NCI-H82 (cell line): ENCODE measurements at regions not wholly inside any gene's neighbourhood (a gene's known extent, or its start where the extent isn't known, plus 50 kb on each side); places are given as distances from the start of the nearest gene placed in this dataset.
A peak's percentile ranks its signal among the peaks of the same experiment; 100 is the strongest.
"Not testable (repeated sequence)": the region's sequence is repeated elsewhere in the genome, so short reads cannot be mapped to it uniquely, and the experiment has no call there.

ENCODE experiments used
- DNase-seq: peaks from one replicate; lab custom pipeline; 2025; lab: John Stamatoyannopoulos, UW

DNA sequence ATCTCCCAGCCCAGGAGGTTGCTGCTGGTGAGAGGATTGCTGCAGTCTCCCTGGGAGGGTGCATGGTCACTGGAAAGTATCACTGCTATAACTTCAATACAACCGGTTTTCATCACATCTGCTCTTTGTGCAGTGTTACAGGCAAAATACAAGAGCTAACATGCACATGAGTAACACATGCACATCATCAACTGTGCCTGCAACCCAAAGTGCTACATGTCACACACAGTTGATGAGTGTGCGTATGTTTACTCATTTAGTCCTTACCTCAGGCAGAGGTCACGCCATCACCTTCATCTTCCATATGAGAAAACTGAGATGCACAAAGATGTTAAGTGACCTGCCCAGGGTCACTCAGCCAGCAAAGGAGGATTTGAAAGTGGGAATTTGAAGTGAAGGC is 277.7 kb downstream of the FAM72C start:
- no peak for DNase-seq

DNA sequence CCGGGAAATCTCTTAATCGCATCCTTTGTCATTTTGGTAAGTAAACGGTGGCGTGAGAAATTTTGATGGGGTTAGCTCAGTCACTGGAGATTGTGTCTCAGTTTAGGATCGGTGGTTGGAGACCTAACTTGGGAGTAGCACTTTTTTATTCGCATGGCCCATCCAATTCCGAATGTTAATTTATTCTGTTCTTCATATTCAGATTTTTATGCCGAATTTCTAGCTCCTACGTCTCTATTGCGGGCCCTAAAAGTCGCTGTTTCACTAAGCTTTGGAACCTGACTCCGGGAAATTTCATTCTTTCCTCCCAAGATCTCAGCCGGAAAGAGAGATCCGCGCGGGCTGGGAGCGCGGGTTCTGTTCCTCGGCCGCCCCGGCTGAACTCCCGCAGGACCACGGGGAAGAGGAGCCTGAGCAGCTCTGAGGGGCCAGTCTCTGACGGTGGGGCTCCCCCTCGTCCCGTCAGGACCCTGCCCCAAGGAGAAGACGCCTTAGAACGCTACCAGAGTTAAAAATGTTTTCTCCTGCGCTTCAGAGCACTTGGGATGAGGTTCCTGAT is 279.7 kb downstream of the FAM72C start:
- DNase-seq, result no peak

DNA sequence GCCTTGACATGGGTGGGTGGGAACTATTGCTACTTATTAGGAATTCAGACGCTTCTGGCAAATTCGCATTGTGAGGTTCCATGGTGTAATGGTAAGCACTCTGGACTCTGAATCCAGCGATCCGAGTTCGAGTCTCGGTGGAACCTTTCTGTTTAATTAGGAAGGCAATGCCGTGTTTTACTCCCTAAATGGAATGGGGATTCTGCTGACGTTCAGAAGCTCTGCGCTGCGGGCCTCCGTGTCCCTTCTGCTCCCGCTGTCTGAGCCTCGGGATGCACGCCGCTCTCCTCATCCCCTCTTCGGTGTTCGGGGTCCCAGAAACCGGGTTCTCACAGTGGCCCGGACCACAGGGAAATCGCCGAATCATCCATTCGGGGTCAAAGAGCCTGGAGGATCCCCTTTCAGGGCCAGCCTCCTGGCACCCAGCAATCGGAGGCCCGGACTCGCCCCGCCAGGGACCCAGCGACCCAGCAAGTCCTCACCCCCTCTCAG is 280.3 kb downstream of the FAM72C start:
- DNase-seq, result no peak

DNA sequence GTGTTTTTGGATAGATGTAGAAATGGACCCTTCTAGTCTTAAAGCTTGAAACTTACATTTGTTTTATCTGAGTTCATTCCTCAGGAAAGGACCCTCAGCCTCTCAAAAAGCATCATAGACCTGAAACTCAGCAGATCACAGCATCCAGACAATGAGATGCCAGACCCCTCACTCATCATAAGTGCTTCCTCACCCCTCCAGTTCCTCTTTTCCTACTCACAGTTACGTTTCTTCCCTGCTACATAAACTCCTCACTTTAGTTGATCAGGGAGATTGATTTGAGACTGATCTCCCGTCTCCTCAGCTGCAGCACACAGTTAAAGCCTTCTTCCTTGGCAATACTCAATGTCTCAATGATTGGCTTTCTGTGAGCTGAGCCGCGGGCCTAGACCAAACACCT is 282.0 kb downstream of the FAM72C start:
- no peak for DNase-seq

DNA sequence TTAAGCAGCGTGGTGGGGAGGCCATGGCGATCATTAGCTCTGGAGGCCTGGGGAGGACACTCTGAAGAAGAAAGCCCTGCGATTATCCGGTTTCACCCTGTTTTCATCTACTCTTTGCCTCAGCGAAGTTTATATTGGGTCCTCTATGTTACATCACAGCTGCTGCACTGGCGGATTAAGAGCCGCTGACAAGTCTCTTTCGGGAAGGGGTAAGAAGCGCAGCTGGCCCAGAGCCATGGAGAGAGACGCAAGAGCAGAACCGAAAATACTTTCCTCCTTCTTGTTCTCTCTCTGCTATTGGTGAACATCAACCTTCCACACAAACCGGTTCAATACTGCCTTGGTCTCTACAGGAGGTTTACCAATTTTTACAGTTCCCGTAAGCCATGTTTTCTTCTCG is 291.5 kb downstream of the FAM72C start:
- DNase-seq, result peak; percentile 10

DNA sequence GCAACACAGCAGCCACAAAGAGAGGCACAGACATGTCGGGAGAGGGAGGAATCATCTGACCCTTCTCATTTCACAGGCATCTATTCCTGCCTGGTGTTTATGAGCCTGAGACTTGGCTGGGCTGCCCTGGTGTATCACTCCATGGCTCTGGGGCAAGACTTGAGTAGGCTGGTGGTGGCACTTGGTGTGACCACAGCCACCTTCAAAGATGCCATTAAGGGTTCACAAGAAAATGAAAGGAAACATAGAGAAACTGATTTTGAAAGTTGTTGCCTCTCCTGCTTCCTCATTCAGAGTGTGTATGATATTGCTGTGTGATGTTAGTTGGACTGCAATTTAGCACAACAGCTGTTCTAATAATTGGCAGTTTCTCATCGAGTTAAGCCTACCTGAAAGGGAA is 298.8 kb downstream of the FAM72C start:
- no peak for DNase-seq

DNA sequence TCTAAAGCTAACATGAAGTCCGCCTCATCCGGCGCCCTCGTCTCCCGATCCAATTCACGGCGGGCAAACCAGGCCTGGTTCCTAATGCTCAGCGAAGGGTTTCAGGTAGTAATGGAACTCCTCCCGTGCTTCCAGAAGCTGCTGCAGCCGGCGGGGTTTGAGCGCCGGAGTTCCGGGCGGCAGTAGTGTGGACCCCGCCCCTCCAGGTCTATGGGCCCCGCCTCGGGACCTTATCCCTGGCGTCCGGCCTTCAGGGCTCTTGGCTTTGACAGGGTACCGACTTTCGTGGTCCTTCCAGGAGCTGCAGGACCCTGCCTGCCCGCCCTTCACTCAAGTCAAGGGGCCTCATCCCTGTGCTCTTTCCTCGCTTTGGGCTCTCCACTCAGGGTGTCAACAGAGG is 304.1 kb downstream of the FAM72C start:
- DNase-seq, result no peak

DNA sequence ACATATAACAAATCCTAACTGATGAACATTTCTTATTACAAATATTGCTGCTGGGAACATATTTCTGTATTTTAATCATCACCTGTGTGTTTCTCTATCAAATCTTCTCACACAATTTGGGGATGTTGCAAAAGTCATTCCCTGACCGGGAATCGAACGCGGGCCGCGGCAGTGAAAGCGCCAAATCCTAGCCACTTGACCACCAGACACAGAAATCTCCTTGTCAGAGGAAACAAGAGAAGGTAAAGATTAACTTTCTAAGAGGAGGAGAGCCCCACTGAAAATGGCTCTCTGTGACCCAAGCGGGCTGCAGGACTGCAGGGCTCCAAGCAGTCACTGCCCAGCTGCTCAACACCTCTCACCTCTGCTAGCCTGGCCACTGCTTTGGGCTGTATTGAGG is 304.9 kb downstream of the FAM72C start:
- DNase-seq, result no peak

DNA sequence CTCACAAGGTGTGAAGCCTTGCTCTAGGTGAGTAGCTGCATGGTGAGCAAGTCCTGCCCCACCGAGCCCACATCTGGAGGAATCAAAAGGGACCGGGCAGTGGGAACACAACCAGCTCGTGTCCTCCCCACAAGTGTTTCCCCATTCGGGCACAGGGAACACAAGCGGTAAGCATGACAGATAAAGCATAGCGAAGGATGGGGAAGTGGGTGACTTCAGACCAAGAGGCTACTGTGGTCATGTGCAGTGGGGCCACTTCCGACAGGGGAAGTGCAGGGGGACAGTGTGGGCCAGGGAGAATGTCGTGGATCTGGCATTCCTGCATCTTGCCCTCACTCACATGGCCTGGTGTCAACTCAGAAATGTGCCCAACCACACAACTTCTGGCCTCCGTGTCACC is 306.2 kb downstream of the FAM72C start:
- DNase-seq, result no peak

DNA sequence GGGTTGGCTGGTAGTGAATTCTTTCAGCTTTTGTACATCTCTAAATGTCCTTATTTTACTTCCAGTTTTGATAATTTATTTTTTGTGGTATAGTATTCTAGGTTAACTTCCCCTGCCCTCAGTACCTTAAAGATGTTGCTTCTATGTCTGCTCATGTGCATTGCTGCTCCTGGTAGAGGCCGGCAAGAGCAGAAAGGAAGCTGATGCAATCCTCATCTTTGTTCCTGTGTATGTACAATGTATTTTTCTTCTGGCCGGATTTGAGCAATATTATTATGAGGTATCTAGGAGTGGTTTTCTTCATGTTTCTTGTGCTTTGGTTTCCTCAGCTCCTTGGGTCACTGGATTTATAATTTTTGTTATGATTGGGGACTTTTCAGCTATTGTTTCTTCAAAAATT is 308.7 kb downstream of the FAM72C start:
- DNase-seq, result not testable (repeated sequence)

DNA sequence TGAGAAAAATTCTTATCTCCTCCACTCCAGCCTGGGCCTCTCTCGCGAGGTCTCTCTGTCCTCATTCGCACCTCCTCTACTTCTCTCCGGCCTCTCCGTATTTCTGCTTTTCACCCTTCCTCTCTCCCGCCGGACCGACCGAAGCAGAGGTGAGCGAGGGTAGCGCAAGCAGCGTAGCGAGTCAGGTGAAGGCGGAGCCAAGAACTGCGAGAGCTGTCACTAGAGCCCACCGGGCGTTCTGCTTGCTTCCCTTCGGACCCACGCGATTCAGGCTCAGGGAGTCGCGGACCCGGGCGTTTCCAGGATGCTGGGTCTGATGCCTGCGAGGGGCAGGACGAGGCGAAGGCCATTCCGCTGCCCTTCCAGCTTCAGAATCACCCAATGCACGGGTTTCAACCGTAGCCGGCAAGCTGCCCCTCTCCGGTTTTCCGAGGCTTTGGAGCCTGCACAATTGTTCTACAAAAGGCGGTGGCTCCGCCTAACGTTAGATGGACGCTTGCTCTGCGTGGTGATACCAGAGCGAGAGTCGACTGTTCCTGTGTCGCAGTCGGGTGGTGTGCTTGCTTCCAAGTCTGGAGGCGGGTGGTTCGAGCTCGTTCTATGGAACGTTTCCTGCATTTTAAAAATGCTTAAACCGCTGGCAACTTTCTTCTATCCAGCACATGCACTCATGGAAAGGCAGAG is 310.2 kb downstream of the FAM72C start:
- no peak for DNase-seq

DNA sequence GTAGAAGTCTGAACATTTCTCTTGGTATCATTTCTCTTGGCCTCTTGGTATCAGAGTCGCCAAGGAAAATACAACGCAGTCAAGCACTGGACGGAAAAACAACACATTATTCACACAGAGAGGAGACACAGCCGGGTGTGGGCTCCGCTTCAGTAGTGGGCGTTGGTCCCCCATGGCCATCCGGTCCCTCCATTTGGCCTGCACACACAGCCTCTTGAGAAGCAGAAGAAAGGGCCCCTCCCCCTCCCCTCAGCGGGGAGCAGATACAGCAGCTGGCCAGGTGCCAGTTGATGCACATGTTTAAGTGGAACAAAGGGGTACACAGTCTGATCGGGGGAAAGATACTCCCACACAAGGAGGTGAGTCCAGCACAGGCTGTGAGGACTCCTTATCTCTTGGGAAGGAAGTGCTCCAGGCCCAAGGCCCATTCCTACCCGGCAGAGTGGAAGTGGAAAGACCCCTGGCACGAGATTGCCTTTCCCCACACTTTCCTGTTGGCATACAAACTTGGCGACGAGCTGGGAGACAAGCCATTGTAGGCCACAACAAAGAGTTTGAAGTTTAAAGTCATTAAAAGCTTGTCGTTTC is 311.3 kb downstream of the FAM72C start:
- DNase-seq, result no peak

DNA sequence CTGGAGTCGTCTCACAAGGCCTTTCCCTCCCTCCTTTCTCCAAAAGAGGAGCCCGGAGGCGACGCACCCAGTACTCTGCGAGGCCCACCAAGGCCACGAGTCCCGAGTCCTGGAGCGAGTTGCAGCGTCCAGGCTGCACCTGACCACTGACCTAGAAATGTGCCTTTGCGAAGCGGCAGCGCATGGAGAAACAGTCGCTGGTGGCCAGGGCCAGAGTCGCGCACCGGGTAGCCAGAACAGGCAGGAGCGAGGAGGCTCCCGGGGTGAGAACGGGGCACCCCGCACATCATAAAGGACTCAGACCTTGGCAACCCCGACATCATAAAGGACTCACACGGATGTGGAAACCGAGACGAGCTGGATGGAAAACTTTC is 318.4 kb downstream of the FAM72C start:
- no peak for DNase-seq

DNA sequence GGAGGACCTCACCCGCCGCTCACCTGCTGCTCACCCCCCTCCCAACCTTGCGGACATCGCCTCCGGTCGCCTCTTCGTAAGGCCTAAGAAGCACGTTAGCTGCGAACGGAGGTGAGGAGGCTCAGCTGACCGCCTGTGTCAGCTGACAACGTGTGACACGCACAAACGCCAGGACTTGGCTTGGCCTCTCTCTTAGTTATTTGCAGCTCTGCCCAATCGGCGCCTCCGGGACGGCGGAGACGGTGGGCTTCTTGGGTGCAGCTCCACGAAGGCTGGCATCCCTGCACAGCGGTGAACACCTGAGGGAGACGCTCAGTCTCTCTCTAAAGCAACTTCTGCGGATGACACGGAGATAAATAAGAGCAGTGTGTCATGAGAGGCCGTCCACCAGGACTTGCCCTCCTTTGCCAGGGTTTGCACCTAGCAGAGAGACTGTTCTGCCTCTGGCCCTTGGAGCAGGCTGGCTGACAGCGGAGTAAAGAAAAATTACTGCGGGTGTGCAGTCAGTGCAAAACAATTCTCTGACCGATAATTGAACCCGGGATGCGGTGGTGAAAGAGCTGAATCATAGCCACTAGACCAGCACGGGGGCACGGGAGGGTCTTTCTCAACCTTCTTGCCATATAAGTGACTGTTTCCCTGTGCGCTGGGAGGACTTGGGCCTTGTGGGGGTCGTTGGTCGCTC is 318.9 kb downstream of the FAM72C start:
- DNase-seq, result no peak

DNA sequence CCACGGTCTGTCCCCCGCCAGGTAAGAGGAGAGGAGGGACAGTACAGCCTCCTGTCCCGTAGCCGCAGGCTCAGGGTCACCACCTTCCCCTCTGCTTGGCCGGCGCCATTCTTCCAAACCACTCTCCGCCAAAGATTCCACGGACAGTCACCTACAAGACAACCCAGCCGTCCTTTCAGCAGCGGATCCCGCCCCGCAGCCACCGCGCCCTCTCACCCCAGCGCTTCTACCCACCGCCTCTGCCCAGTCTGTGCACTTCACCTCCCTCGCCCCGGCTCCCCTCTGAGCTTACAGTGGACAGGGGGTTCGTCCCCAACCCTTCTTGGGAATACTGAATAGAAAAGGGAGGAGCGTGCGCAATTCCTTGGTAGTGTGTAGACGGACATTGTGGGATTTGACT is 319.6 kb downstream of the FAM72C start:
- no peak for DNase-seq

DNA sequence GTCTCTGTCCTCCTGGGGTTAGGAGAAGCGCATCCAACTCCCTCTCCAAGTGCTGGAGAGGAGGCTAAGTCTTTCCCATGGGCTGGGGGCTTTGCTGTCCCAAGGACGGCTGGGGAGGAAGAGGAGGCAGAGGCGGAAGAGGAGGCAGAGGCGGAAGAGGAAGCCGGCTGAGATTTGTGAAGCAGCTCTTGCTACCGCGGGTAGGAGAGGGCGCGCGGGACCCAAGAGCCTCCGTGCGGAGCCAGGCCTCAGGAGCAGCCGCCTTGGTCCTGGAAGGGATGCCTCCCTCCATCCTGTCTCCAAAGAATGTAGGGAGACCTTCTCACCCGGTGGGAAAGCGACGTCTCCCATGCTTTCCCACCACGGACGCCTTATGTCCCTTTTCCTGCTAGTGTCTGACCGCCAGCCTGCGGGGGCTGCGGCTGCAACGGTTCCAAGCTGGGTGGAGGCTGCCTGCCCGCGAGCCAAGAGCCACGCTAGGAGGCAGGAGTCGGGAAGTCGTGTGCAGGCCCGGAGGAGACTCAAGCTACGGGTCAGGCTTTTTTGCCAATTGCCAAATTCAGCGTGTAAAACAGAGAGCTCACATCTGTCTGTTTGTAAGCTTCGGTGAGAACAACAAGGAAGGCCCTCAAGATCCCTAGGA is 320.3 kb downstream of the FAM72C start:
- DNase-seq, result no peak

DNA sequence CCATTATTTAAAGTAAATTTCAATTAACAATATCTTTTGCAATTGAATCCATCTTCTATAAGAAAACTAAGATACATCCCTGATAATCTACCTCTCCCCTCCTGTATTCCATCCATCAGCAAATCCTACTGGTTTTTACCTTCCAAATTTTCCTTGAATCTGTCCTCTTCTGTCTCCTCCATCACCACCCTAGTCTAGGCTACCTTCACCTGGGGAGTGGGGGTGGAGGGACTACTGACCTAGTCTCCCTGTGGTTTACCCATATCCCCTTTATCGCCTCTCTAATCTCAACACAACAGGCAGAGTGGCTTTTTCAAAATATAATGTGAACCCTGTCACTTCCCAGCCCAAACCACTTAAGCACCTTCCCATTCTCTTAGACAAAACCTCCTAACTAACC is 327.8 kb downstream of the FAM72C start:
- not testable (repeated sequence) for DNase-seq

DNA sequence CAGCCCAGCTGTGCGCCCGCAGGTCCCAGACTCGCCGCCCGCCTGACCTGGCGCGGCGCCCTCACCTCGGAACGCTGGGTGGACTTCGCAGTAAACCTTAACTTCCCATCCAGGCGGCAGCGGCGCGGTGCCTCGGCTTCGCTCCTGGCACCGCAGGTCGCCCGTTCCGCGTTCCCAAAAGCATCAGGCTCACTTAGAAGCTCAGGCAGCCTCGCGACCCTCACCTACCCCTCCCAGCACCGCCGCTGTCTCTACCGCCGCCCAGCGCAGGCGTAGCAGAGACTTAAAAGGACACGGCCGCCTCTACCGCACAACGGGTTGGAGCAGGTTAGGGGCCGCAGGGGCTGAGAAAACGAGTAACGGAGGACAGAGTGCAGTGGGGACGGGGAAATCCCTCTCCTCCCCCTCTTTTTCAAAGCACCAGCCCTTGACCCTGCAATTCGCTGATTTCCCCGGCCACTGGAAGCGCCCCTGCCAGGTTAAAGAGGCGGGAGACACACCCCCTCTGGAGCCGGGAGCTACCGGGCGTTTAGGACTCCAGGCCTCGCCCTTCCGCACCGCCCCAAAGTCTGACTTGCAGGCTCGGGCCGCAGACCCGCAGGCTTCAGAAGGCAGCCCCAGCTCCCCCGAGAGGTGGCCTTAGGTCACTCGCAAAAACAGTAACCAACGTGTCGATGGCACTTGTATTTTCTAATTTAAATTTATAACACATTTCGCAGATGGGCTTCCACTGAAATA is 328.5 kb downstream of the FAM72C start:
- DNase-seq, result no peak

DNA sequence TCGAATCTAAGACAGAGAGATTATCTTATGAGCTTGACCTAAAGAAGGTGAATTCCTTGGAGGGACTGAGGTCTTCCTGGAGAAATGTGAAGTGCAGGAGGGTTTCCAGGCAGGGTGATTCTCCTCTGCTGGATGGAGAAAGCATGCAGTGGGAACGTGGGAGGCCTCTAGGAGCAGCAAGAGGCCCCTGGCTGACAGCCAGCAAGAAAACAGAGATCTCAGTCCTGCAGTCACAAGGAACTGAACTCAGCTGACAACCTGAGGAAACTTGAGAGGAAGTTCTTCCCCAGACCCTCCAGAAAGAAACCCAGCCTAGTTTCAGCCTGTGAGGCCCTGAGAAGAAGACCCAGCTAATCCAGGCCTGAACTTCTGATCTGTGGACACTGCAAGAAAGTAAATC is 345.9 kb downstream of the FAM72C start:
- DNase-seq, result no peak

DNA sequence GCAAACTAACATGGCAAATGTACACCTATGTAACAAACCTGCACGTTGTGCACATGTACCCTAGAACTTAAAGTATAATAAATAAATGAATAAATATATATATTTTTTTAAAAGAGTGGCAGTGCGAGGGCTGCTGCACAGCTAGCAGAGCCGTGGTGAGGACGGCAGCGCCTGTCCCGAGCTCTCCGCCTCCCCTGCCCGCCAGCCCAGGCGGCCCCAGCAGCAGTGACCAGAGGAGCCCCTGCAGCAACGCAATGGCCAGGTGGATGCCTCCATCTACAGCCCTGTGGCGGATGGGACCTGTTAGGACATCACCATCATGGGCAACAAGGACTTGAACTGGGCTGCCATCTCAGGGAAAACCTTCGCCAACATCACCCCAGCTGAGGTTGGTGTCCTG is 351.9 kb downstream of the FAM72C start:
- DNase-seq, result no peak

DNA sequence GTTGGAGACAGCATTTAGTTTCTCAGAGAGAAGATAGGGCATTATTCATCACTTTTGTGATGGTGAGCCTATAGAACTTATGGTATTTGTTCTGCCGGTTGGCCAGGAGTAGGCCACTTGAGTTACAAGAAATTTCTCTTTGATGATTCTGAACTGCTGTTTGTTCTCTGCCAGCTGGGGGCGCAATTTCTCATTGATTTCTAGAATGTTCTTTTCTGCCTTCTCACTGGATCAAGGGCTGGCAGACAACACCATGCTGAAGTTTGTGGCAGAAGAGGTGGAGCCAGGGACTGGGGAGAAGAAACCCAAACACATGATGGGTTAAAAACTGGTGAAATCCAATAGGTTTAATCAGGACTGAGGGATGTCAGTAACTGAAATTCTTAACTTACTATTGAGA is 360.6 kb downstream of the FAM72C start:
- no peak for DNase-seq

DNA sequence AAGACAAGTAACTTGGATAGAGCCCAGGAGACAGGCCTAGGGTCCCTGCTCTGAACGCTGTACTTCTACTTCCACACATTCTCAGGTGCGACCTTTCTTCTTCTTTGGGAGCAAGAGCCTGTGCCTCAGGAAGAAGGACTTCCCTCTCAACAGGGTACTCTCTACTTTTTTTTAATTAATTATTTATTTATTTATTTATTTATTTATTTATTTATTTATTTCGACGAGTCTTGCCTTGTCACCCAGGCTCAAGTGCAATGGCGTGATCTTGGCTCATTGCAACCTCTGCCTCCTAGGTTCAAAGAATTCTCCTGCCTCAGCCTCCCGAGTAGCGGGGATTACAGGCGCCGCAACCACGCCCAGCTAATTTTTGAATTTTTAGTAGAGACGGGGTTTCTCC is 361.6 kb downstream of the FAM72C start:
- no peak for DNase-seq
